Endothelial cell of umbilical vein (primary cell): ENCODE measurements at regions not wholly inside any gene's neighbourhood (a gene's known extent, or its start where the extent isn't known, plus 50 kb on each side); places are given as distances from the start of the nearest gene placed in this dataset.

Source experiments
- BruUV-seq: library from RNA; stranded (reverse); fragments of 400-500 nt; replicated peaks from 2 replicates; lab custom pipeline; 2021; lab: Mats Ljungman, UMichigan
- CTCF ChIA-PET: fragments of 300-600, 350-600 bp; sonication (Branson Sonifier 250); formaldehyde crosslinking; loops from one replicate; lab custom pipeline; 2021; ENCODE audit warnings: antibody characterized with exemption, inconsistent platforms; lab: Charles Lee
- POLR2A ChIA-PET: fragments of 300-600, 350-600 bp; sonication (Branson Sonifier 250); formaldehyde crosslinking; loops from one replicate; lab custom pipeline; 2021; ENCODE audit warnings: antibody characterized with exemption, inconsistent platforms; lab: Charles Lee
- DNase-seq: peaks from one replicate; pipeline ENCODE4 v3.0.0-alpha.2; 2011; ENCODE audit warnings: low read depth, low spot score
- FAIRE-seq: peaks from 2 replicates; lab custom pipeline; 2011; peaks lifted over from hg19 to GRCh38; lab: Jason Lieb, UNC
- H2AFZ ChIP-seq: 2 replicates; pipeline ENCODE4 v1.6.0; 2012; ENCODE audit warnings: low read depth, low read length, control low read depth, inconsistent platforms
- H3K27ac ChIP-seq: 2 replicates; pipeline ENCODE4 v1.5.1; 2011; ENCODE audit warnings: low read depth, mild to moderate bottlenecking, control low read depth, low read length, moderate library complexity; ENCODE audit not compliant: insufficient read depth
- H3K27me3 ChIP-seq, 2 experiments: 2 replicates each; pipeline versions ENCODE4 v1.6.0 to v1.6.1; 2011; ENCODE audit warnings: low read length in 2 of 2, mixed read lengths in 1 of 2; ENCODE audit not compliant: control insufficient read depth in 2 of 2, insufficient read depth in 2 of 2
- H3K36me3 ChIP-seq, 2 experiments: 2 replicates in 1 of 2; 3 replicates in 1 of 2; pipeline ENCODE4 v1.5.1; 2011; ENCODE audit warnings: low read length in 2 of 2, mild to moderate bottlenecking in 1 of 2, moderate library complexity in 1 of 2; ENCODE audit not compliant: control insufficient read depth in 2 of 2, insufficient read depth in 2 of 2; ENCODE audit errors: extremely low read depth in 1 of 2
- H3K4me1 ChIP-seq: 3 replicates; pipeline ENCODE4 v1.5.1; 2011; ENCODE audit warnings: mild to moderate bottlenecking, low read length; ENCODE audit not compliant: control insufficient read depth, insufficient read depth; ENCODE audit errors: extremely low read depth
- H3K4me2 ChIP-seq: 2 replicates; pipeline ENCODE4 v1.6.1; 2011; ENCODE audit warnings: low read length, control low read depth, mixed read lengths; ENCODE audit not compliant: insufficient read depth
- H3K4me3 ChIP-seq, 3 experiments: fragments of 200-600 bp in 1 of 3; sonication (generic), shearing (Covaris generic) in 1 of 3; replicated peaks in 1 of 3; 2 replicates each; pipeline ENCODE4 v1.5.1; 2011 to 2016; ENCODE audit warnings: control low read depth in 3 of 3, low read length in 3 of 3, mild to moderate bottlenecking in 2 of 3, inconsistent platforms in 1 of 3, low read depth in 1 of 3, moderate library complexity in 1 of 3; ENCODE audit not compliant: insufficient read depth in 1 of 3
- H3K79me2 ChIP-seq: 2 replicates; pipeline ENCODE4 v1.6.0; 2012; ENCODE audit warnings: low read length, inconsistent platforms; ENCODE audit not compliant: control insufficient read depth, insufficient read depth
- H3K9ac ChIP-seq: replicated peaks from 2 replicates; pipeline ENCODE3; 2011; ENCODE audit warnings: low read length, control low read depth; ENCODE audit not compliant: insufficient read depth; ENCODE audit errors: extremely low read depth
- H3K9me1 ChIP-seq: replicated peaks from 3 replicates; pipeline ENCODE4 v1.6.0; 2011; ENCODE audit warnings: mild to moderate bottlenecking, low read length; ENCODE audit not compliant: control insufficient read depth, insufficient read depth; ENCODE audit errors: extremely low read depth
- H3K9me3 ChIP-seq: replicated peaks from 2 replicates; pipeline ENCODE4 v1.5.1; 2012; ENCODE audit warnings: low read length, inconsistent platforms; ENCODE audit not compliant: control insufficient read depth, insufficient read depth
- H4K20me1 ChIP-seq: replicated peaks from 2 replicates; pipeline ENCODE3; 2011; ENCODE audit warnings: mild to moderate bottlenecking, low read length; ENCODE audit not compliant: control insufficient read depth, insufficient read depth; ENCODE audit errors: extremely low read depth
- EZH2 ChIP-seq: IDR thresholded peaks from 2 replicates; pipeline ENCODE4 v1.6.1; 2012; ENCODE audit warnings: borderline replicate concordance, low read depth, mild to moderate bottlenecking, moderate library complexity, low read length, inconsistent platforms; ENCODE audit not compliant: severe bottlenecking
- FOS ChIP-seq: IDR thresholded peaks from 2 replicates; pipeline ENCODE4 v1.6.1; 2011; ENCODE audit warnings: mild to moderate bottlenecking, low read length, moderate library complexity, borderline replicate concordance; ENCODE audit not compliant: insufficient read depth
- GATA2 ChIP-seq: IDR thresholded peaks from 2 replicates; pipeline ENCODE4 v1.7.0; 2011; ENCODE audit warnings: low read depth, mild to moderate bottlenecking, moderate library complexity, mixed read lengths, low read length; ENCODE audit not compliant: insufficient read length, insufficient read depth
- JUN ChIP-seq: IDR thresholded peaks from 2 replicates; pipeline ENCODE4 v1.6.1; 2011; ENCODE audit warnings: borderline replicate concordance, low read depth; ENCODE audit not compliant: insufficient read length, insufficient read depth
- MYC ChIP-seq: IDR thresholded peaks from one replicate; pipeline ENCODE4 v1.6.1; 2011; ENCODE audit warnings: mild to moderate bottlenecking, low read depth, low read length
- POLR2A ChIP-seq: IDR thresholded peaks from 2 replicates; pipeline ENCODE4 v1.6.1; 2012; ENCODE audit warnings: low read depth, mild to moderate bottlenecking, control low read depth, low read length
- POLR2AphosphoS5 ChIP-seq: IDR thresholded peaks from 2 replicates; pipeline ENCODE4 v1.6.1; 2012; ENCODE audit warnings: low read depth, mild to moderate bottlenecking, control low read depth, low read length, moderate library complexity; ENCODE audit not compliant: insufficient read depth
- dilution Hi-C: fragments of 300-500 bp; cut with MboI; formaldehyde crosslinking; loops from one replicate; pipeline ENCODE4 v1.15.0; 2019; ENCODE audit warnings: low sequenced_read_pairs; ENCODE audit not compliant: extremely low pct_ligation_motif_present
- intact Hi-C: fragments of 100-400 bp; cut with micrococcal nuclease; formaldehyde crosslinking; loops from one replicate; pipeline ENCODE4 v1.10.0; 2022
- TF ChIP-seq, protein P1 (sequence below): IDR thresholded peaks from 2 replicates; pipeline ENCODE4 v1.6.1; 2011; ENCODE audit not compliant: insufficient read depth, insufficient read length
- TF ChIP-seq, protein P2 (sequence below), 2 donors: IDR thresholded peaks; 1 replicate in 1 of 2; 2 replicates in 1 of 2; pipeline ENCODE4 v1.5.1; 2011; ENCODE audit warnings: low read length in 2 of 2, mild to moderate bottlenecking in 2 of 2, moderate library complexity in 2 of 2, control low read depth in 1 of 2, inconsistent platforms in 1 of 2, low read depth in 1 of 2; ENCODE audit not compliant: insufficient read depth in 1 of 2; ENCODE audit errors: extremely low read depth in 1 of 2

DNA sequence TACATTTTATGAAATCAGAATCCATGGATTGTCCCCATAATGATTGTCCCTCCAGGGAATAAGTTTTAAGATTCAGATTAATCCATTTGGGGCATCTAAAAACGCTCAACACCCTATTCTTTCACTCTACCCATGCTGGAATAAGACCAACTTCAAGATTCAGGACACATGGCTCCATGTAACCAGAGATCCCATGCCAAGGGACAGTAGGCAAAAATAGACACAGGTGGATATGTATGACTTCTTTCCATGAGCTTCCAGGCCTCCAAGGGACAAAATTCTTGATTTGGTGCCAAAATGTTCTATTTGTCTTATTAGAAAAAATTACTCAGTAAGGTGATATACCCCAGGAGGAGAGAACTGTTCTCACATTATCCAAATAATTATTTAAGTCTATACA lies 178.8 kb downstream of the NRIP1 start:
- no peak overlapping the region for H3K4me2 ChIP-seq
- BruUV-seq: no TSS peak
- ChIA-PET POLR2A (no interaction called here), CTCF (interaction anchor here (1.4 kb wide), 1 partner anchor 29 kb away, joined by 3 read pairs; no protein-coding TSS in a partner anchor)
- no peaks in the 10 kb centered on the region for H3K9me1 ChIP-seq
- no peaks in the 10 kb centered on the region for H4K20me1 ChIP-seq
- H3K9ac ChIP-seq: no peak overlapping the region
- dilution Hi-C loops: no loop called here
- H3K79me2 ChIP-seq: no peaks in the 10 kb centered on the region
- no peaks in the 10 kb centered on the region for H3K9me3 ChIP-seq
- DNase-seq: no peak
- no peak overlapping the region for H3K4me3 ChIP-seq
- H3K36me3 ChIP-seq: no peaks in the 10 kb centered on the region
- H3K27me3 ChIP-seq: no peaks in the 10 kb centered on the region
- no peak overlapping the region for H2AFZ ChIP-seq
- no peak overlapping the region for H3K27ac ChIP-seq
- FAIRE-seq: no peak
- H3K4me1 ChIP-seq: peaks cover 8% of the 10 kb centered on the region
- no peak for TF ChIP-seq JUN
- TF ChIP-seq GATA2: no peak
- TF ChIP-seq POLR2A: no peak
- TF ChIP-seq, protein P1, sequence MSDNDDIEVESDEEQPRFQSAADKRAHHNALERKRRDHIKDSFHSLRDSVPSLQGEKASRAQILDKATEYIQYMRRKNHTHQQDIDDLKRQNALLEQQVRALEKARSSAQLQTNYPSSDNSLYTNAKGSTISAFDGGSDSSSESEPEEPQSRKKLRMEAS: no peak
- TF ChIP-seq FOS: no peak
- no peak for TF ChIP-seq EZH2
- TF ChIP-seq MYC: no peak
- TF ChIP-seq POLR2AphosphoS5: no peak
- TF ChIP-seq, protein P2, sequence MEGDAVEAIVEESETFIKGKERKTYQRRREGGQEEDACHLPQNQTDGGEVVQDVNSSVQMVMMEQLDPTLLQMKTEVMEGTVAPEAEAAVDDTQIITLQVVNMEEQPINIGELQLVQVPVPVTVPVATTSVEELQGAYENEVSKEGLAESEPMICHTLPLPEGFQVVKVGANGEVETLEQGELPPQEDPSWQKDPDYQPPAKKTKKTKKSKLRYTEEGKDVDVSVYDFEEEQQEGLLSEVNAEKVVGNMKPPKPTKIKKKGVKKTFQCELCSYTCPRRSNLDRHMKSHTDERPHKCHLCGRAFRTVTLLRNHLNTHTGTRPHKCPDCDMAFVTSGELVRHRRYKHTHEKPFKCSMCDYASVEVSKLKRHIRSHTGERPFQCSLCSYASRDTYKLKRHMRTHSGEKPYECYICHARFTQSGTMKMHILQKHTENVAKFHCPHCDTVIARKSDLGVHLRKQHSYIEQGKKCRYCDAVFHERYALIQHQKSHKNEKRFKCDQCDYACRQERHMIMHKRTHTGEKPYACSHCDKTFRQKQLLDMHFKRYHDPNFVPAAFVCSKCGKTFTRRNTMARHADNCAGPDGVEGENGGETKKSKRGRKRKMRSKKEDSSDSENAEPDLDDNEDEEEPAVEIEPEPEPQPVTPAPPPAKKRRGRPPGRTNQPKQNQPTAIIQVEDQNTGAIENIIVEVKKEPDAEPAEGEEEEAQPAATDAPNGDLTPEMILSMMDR (IDR thresholded peaks at IDR 0.05; ENCODE audit: extremely low read depth in 1 of 2, insufficient read depth in 1 of 2, low read depth in 1 of 2, low read length in 2 of 2): no peak
- intact Hi-C loops: no loop called here
